ENCODE measurements at regions not wholly inside any gene's neighbourhood (a gene's known extent, or its start where the extent isn't known, plus 50 kb on each side); places are given as distances from the start of the nearest gene placed in this dataset.

- peaks cover 9% of the 10 kb centered on the region; the same call in 1 of the 2 replicates for H3K9me3 ChIP-seq
- H3K9ac ChIP-seq = no peak overlapping the region
- H3K4me3 ChIP-seq = no peak overlapping the region
- H3K36me3 ChIP-seq = no peaks in the 10 kb centered on the region
- no peaks in the 10 kb centered on the region for H4K20me1 ChIP-seq
- TF ChIP-seq Cebpa-rat (IDR thresholded peaks at IDR 0.05) = no peak
- no peak overlapping the region for H3K27ac ChIP-seq
- no peaks in the 10 kb centered on the region for H3K27me3 ChIP-seq
- no peaks in the 10 kb centered on the region for H3K4me1 ChIP-seq
- H3K4me2 ChIP-seq = no peak overlapping the region
Measured at GRCh38 chr7:46660402-46660980, 739.4 kb upstream of the IGFBP3 start.

GRCh38 chr7:46658281-46658680, 737.2 kb upstream of the IGFBP3 start:
- Histone ChIP-seq H3K4me1 (no peaks in the 10 kb centered on the region), H3K27ac (no peak overlapping the region), H3K4me2 (no peak overlapping the region), H3K27me3 (no peaks in the 10 kb centered on the region), H3K36me3 (no peaks in the 10 kb centered on the region), H3K9me3 (peaks cover 13% of the 10 kb centered on the region; the same call in 1 of the 2 replicates), H4K20me1 (no peaks in the 10 kb centered on the region), H3K4me3 (no peak overlapping the region), H3K9ac (no peak overlapping the region)
- TF ChIP-seq Cebpa-rat (IDR thresholded peaks at IDR 0.05) = no peak

- TF ChIP-seq Cebpa-rat (IDR thresholded peaks at IDR 0.05) = no peak
- no peaks in the 10 kb centered on the region for H3K4me1 ChIP-seq
- no peaks in the 10 kb centered on the region for H4K20me1 ChIP-seq
- peaks cover 13% of the 10 kb centered on the region; the same call in 1 of the 2 replicates for H3K9me3 ChIP-seq
- no peaks in the 10 kb centered on the region for H3K36me3 ChIP-seq
- no peak overlapping the region for H3K4me2 ChIP-seq
- H3K9ac ChIP-seq = no peak overlapping the region
- no peak overlapping the region for H3K27ac ChIP-seq
- no peak overlapping the region for H3K4me3 ChIP-seq
- no peaks in the 10 kb centered on the region for H3K27me3 ChIP-seq
Measured at GRCh38 chr7:46654546-46655443, 733.7 kb upstream of the IGFBP3 start.

GRCh38 chr7:46653848-46654247, 732.8 kb upstream of the IGFBP3 start:
- Histone ChIP-seq H3K9me3 (peaks cover 7% of the 10 kb centered on the region), H3K36me3 (no peaks in the 10 kb centered on the region), H3K4me2 (no peak overlapping the region), H3K9ac (no peak overlapping the region), H4K20me1 (no peaks in the 10 kb centered on the region), H3K4me1 (no peaks in the 10 kb centered on the region), H3K4me3 (no peak overlapping the region), H3K27me3 (no peaks in the 10 kb centered on the region), H3K27ac (no peak overlapping the region)
- no peak for TF ChIP-seq Cebpa-rat (IDR thresholded peaks at IDR 0.05)

GRCh38 chr7:46652317-46652716, 731.2 kb upstream of the IGFBP3 start:
- Histone ChIP-seq H3K4me2 (no peak overlapping the region), H3K27ac (no peak overlapping the region), H3K4me3 (no peak overlapping the region), H4K20me1 (no peaks in the 10 kb centered on the region), H3K27me3 (no peaks in the 10 kb centered on the region), H3K4me1 (no peaks in the 10 kb centered on the region), H3K9ac (no peak overlapping the region), H3K9me3 (peaks cover 19% of the 10 kb centered on the region), H3K36me3 (no peaks in the 10 kb centered on the region)
- no peak for TF ChIP-seq Cebpa-rat (IDR thresholded peaks at IDR 0.05)

- no peak overlapping the region for H3K4me3 ChIP-seq
- no peaks in the 10 kb centered on the region for H3K36me3 ChIP-seq
- TF ChIP-seq Cebpa-rat (IDR thresholded peaks at IDR 0.05) = no peak
- peaks cover 22% of the 10 kb centered on the region for H3K9me3 ChIP-seq
- no peak overlapping the region for H3K4me2 ChIP-seq
- H3K27ac ChIP-seq = no peak overlapping the region
- no peaks in the 10 kb centered on the region for H3K4me1 ChIP-seq
- no peaks in the 10 kb centered on the region for H4K20me1 ChIP-seq
- H3K9ac ChIP-seq = no peak overlapping the region
- no peaks in the 10 kb centered on the region for H3K27me3 ChIP-seq
Measured at GRCh38 chr7:46651561-46652088, 730.6 kb upstream of the IGFBP3 start.

GRCh38 chr7:46651070-46651469, 730.0 kb upstream of the IGFBP3 start:
- Histone ChIP-seq H3K9me3 (peaks cover 22% of the 10 kb centered on the region), H4K20me1 (no peaks in the 10 kb centered on the region), H3K27ac (no peak overlapping the region), H3K36me3 (no peaks in the 10 kb centered on the region), H3K9ac (no peak overlapping the region), H3K4me2 (no peak overlapping the region), H3K27me3 (no peaks in the 10 kb centered on the region), H3K4me1 (no peaks in the 10 kb centered on the region), H3K4me3 (no peak overlapping the region)
- no peak for TF ChIP-seq Cebpa-rat (IDR thresholded peaks at IDR 0.05)

- Histone ChIP-seq H3K4me1 (no peaks in the 10 kb centered on the region), H3K9me3 (peaks cover 22% of the 10 kb centered on the region), H3K9ac (no peak overlapping the region), H3K36me3 (no peaks in the 10 kb centered on the region), H3K27me3 (no peaks in the 10 kb centered on the region), H4K20me1 (no peaks in the 10 kb centered on the region), H3K4me3 (no peak overlapping the region), H3K4me2 (no peak overlapping the region), H3K27ac (no peak overlapping the region)
- TF ChIP-seq Cebpa-rat (IDR thresholded peaks at IDR 0.05) = no peak
Measured at GRCh38 chr7:46649876-46650275, 728.8 kb upstream of the IGFBP3 start.

GRCh38 chr7:46637793-46638735, 717.0 kb upstream of the IGFBP3 start:
- no peak overlapping the region for H3K9ac ChIP-seq
- H3K4me2 ChIP-seq = no peak overlapping the region
- no peaks in the 10 kb centered on the region for H3K36me3 ChIP-seq
- TF ChIP-seq Cebpa-rat (IDR thresholded peaks at IDR 0.05) = no peak
- no peaks in the 10 kb centered on the region for H4K20me1 ChIP-seq
- no peaks in the 10 kb centered on the region for H3K9me3 ChIP-seq
- no peaks in the 10 kb centered on the region for H3K4me1 ChIP-seq
- H3K27ac ChIP-seq = no peak overlapping the region
- no peaks in the 10 kb centered on the region for H3K27me3 ChIP-seq
- H3K4me3 ChIP-seq = no peak overlapping the region
